ENCODE measurements at regions not wholly inside any gene's neighbourhood (a gene's known extent, or its start where the extent isn't known, plus 50 kb on each side); places are given as distances from the start of the nearest gene placed in this dataset.
A peak's percentile ranks its signal among the peaks of the same experiment; 100 is the strongest.

- no peaks in the 10 kb centered on the region for H3K4me1 ChIP-seq (ENCODE audit: control insufficient read depth, insufficient read depth, low read length)
- no peak overlapping the region for H3K9ac ChIP-seq (ENCODE audit: low read depth, low read length)
Observed at GRCh38 chr5:121164632-121165031, 687.0 kb upstream of the FTMT start.

GRCh38 chr5:121171361-121171760 is 680.3 kb upstream of the FTMT start:
- H3K27me3 ChIP-seq (ENCODE audit: control insufficient read depth, insufficient read depth, low read length): no peaks in the 10 kb centered on the region
- no peak overlapping the region for H3K4me2 ChIP-seq (ENCODE audit: low read length)
- H3K4me1 ChIP-seq (ENCODE audit: control insufficient read depth, insufficient read depth, low read length): no peaks in the 10 kb centered on the region
- no peaks in the 10 kb centered on the region for H3K36me3 ChIP-seq (ENCODE audit: insufficient read depth, low read length)
- no peak overlapping the region for H3K9ac ChIP-seq (ENCODE audit: low read depth, low read length)
- H3K9me3 ChIP-seq (replicated peaks; ENCODE audit: low read length): no peaks in the 10 kb centered on the region
- H3K4me3 ChIP-seq (ENCODE audit: low read length): no peak overlapping the region

More at GRCh38 chr5:121164632-121165031, 687.0 kb upstream of the FTMT start:
- Histone ChIP-seq H3K27me3 (ENCODE audit: control insufficient read depth, insufficient read depth, low read length) (no peaks in the 10 kb centered on the region), H3K9me3 (replicated peaks; ENCODE audit: low read length) (no peaks in the 10 kb centered on the region), H3K36me3 (ENCODE audit: insufficient read depth, low read length) (no peaks in the 10 kb centered on the region), H3K4me3 (ENCODE audit: low read length) (no peak overlapping the region), H3K4me2 (ENCODE audit: low read length) (no peak overlapping the region)

GRCh38 chr5:121171834-121172233 is 679.8 kb upstream of the FTMT start:
- H3K9ac ChIP-seq (ENCODE audit: low read depth, low read length): no peak overlapping the region
- no peaks in the 10 kb centered on the region for H3K27me3 ChIP-seq (ENCODE audit: control insufficient read depth, insufficient read depth, low read length)
- H3K4me1 ChIP-seq (ENCODE audit: control insufficient read depth, insufficient read depth, low read length): no peaks in the 10 kb centered on the region
- H3K4me2 ChIP-seq (ENCODE audit: low read length): no peak overlapping the region
- H3K4me3 ChIP-seq (ENCODE audit: low read length): no peak overlapping the region
- H3K9me3 ChIP-seq (replicated peaks; ENCODE audit: low read length): no peaks in the 10 kb centered on the region
- H3K36me3 ChIP-seq (ENCODE audit: insufficient read depth, low read length): no peaks in the 10 kb centered on the region

GRCh38 chr5:121174351-121174750 is 677.3 kb upstream of the FTMT start:
- H3K4me2 ChIP-seq (ENCODE audit: low read length): no peak overlapping the region
- no peaks in the 10 kb centered on the region for H3K27me3 ChIP-seq (ENCODE audit: control insufficient read depth, insufficient read depth, low read length)
- no peak overlapping the region for H3K9ac ChIP-seq (ENCODE audit: low read depth, low read length)
- no peaks in the 10 kb centered on the region for H3K4me1 ChIP-seq (ENCODE audit: control insufficient read depth, insufficient read depth, low read length)
- H3K4me3 ChIP-seq (ENCODE audit: low read length): no peak overlapping the region
- no peaks in the 10 kb centered on the region for H3K9me3 ChIP-seq (replicated peaks; ENCODE audit: low read length)
- no peaks in the 10 kb centered on the region for H3K36me3 ChIP-seq (ENCODE audit: insufficient read depth, low read length)

GRCh38 chr5:121175986-121176385 is 675.7 kb upstream of the FTMT start:
- Histone ChIP-seq H3K9me3 (replicated peaks; ENCODE audit: low read length) (no peaks in the 10 kb centered on the region), H3K4me2 (ENCODE audit: low read length) (no peak overlapping the region)

GRCh38 chr5:121182788-121183490 is 668.7 kb upstream of the FTMT start:
- no peak overlapping the region for H3K4me3 ChIP-seq (ENCODE audit: low read length)
- H3K9ac ChIP-seq (ENCODE audit: low read depth, low read length): no peak overlapping the region
- H3K9me3 ChIP-seq (replicated peaks; ENCODE audit: low read length): no peaks in the 10 kb centered on the region
- H3K27me3 ChIP-seq (ENCODE audit: control insufficient read depth, insufficient read depth, low read length): no peaks in the 10 kb centered on the region
- no peak overlapping the region for H3K4me2 ChIP-seq (ENCODE audit: low read length)
- no peaks in the 10 kb centered on the region for H3K36me3 ChIP-seq (ENCODE audit: insufficient read depth, low read length)
- no peaks in the 10 kb centered on the region for H3K4me1 ChIP-seq (ENCODE audit: control insufficient read depth, insufficient read depth, low read length)

More at GRCh38 chr5:121175986-121176385, 675.7 kb upstream of the FTMT start:
- Histone ChIP-seq H3K27me3 (ENCODE audit: control insufficient read depth, insufficient read depth, low read length) (no peaks in the 10 kb centered on the region), H3K9ac (ENCODE audit: low read depth, low read length) (no peak overlapping the region), H3K4me1 (ENCODE audit: control insufficient read depth, insufficient read depth, low read length) (no peaks in the 10 kb centered on the region), H3K4me3 (ENCODE audit: low read length) (no peak overlapping the region), H3K36me3 (ENCODE audit: insufficient read depth, low read length) (no peaks in the 10 kb centered on the region)

- no peak overlapping the region for H3K4me2 ChIP-seq (ENCODE audit: low read length)
- H3K36me3 ChIP-seq (ENCODE audit: insufficient read depth, low read length): no peaks in the 10 kb centered on the region
- no peaks in the 10 kb centered on the region for H3K27me3 ChIP-seq (ENCODE audit: control insufficient read depth, insufficient read depth, low read length)
- H3K4me3 ChIP-seq (ENCODE audit: low read length): no peak overlapping the region
- H3K9ac ChIP-seq (ENCODE audit: low read depth, low read length): no peak overlapping the region
- no peaks in the 10 kb centered on the region for H3K4me1 ChIP-seq (ENCODE audit: control insufficient read depth, insufficient read depth, low read length)
- H3K9me3 ChIP-seq (replicated peaks; ENCODE audit: low read length): no peaks in the 10 kb centered on the region
Observed at GRCh38 chr5:121188849-121189248, 662.8 kb upstream of the FTMT start.

GRCh38 chr5:121189342-121190305 is 662.1 kb upstream of the FTMT start:
- H3K9ac ChIP-seq (ENCODE audit: low read depth, low read length): no peak overlapping the region
- H3K36me3 ChIP-seq (ENCODE audit: insufficient read depth, low read length): no peaks in the 10 kb centered on the region
- no peaks in the 10 kb centered on the region for H3K4me1 ChIP-seq (ENCODE audit: control insufficient read depth, insufficient read depth, low read length)

GRCh38 chr5:121199216-121199999 is 652.3 kb upstream of the FTMT start:
- Histone ChIP-seq H3K27me3 (ENCODE audit: control insufficient read depth, insufficient read depth, low read length) (no peaks in the 10 kb centered on the region), H3K4me1 (ENCODE audit: control insufficient read depth, insufficient read depth, low read length) (peaks cover 6% of the 10 kb centered on the region), H3K4me3 (ENCODE audit: low read length) (peak overlapping the region; percentile 11), H3K4me2 (ENCODE audit: low read length) (peak overlapping the region; percentile 71), H3K9me3 (replicated peaks; ENCODE audit: low read length) (no peaks in the 10 kb centered on the region), H3K9ac (ENCODE audit: low read depth, low read length) (peak overlapping the region; percentile 5), H3K36me3 (ENCODE audit: insufficient read depth, low read length) (no peaks in the 10 kb centered on the region)

More at GRCh38 chr5:121189342-121190305, 662.1 kb upstream of the FTMT start:
- no peaks in the 10 kb centered on the region for H3K9me3 ChIP-seq (replicated peaks; ENCODE audit: low read length)
- H3K4me2 ChIP-seq (ENCODE audit: low read length): peak overlapping the region; percentile 12
- H3K4me3 ChIP-seq (ENCODE audit: low read length): no peak overlapping the region
- no peaks in the 10 kb centered on the region for H3K27me3 ChIP-seq (ENCODE audit: control insufficient read depth, insufficient read depth, low read length)

GRCh38 chr5:121218086-121218485 is 633.6 kb upstream of the FTMT start:
- no peaks in the 10 kb centered on the region for H3K27me3 ChIP-seq (ENCODE audit: control insufficient read depth, insufficient read depth, low read length)
- no peak overlapping the region for H3K9ac ChIP-seq (ENCODE audit: low read depth, low read length)
- no peaks in the 10 kb centered on the region for H3K36me3 ChIP-seq (ENCODE audit: insufficient read depth, low read length)
- no peaks in the 10 kb centered on the region for H3K9me3 ChIP-seq (replicated peaks; ENCODE audit: low read length)
- H3K4me3 ChIP-seq (ENCODE audit: low read length): no peak overlapping the region
- no peaks in the 10 kb centered on the region for H3K4me1 ChIP-seq (ENCODE audit: control insufficient read depth, insufficient read depth, low read length)
- H3K4me2 ChIP-seq (ENCODE audit: low read length): no peak overlapping the region

- no peaks in the 10 kb centered on the region for H3K36me3 ChIP-seq (ENCODE audit: insufficient read depth, low read length)
- H3K9ac ChIP-seq (ENCODE audit: low read depth, low read length): no peak overlapping the region
- H3K27me3 ChIP-seq (ENCODE audit: control insufficient read depth, insufficient read depth, low read length): no peaks in the 10 kb centered on the region
- no peaks in the 10 kb centered on the region for H3K9me3 ChIP-seq (replicated peaks; ENCODE audit: low read length)
- H3K4me1 ChIP-seq (ENCODE audit: control insufficient read depth, insufficient read depth, low read length): no peaks in the 10 kb centered on the region
- H3K4me2 ChIP-seq (ENCODE audit: low read length): no peak overlapping the region
- no peak overlapping the region for H3K4me3 ChIP-seq (ENCODE audit: low read length)
Observed at GRCh38 chr5:121221483-121221882, 630.2 kb upstream of the FTMT start.
